Progenitor cell of endocrine pancreas (in vitro differentiated cells): ENCODE measurements at regions not wholly inside any gene's neighbourhood (a gene's known extent, or its start where the extent isn't known, plus 50 kb on each side); places are given as distances from the start of the nearest gene placed in this dataset.

Source experiments
- DNase-seq: peaks from one replicate; pipeline ENCODE4 v3.0.0; 2021; ENCODE audit warnings: low spot score; ENCODE audit not compliant: unreplicated experiment
- H3K27ac Mint-ChIP-seq: 2 replicates; pipeline ENCODE4 v1.8.0; 2021; ENCODE audit warnings: mild to moderate bottlenecking, moderate library complexity, mixed read lengths
- H3K27me3 Mint-ChIP-seq: 2 replicates; pipeline ENCODE4 v1.8.0; 2021; ENCODE audit warnings: mixed read lengths
- H3K36me3 Mint-ChIP-seq: 2 replicates; pipeline ENCODE4 v1.8.0; 2022; ENCODE audit warnings: mixed read lengths; ENCODE audit not compliant: insufficient read depth
- H3K4me1 Mint-ChIP-seq: 2 replicates; pipeline ENCODE4 v1.8.0; 2021; ENCODE audit warnings: low read depth, mixed read lengths
- H3K4me3 Mint-ChIP-seq: 2 replicates; pipeline ENCODE4 v1.8.0; 2021; ENCODE audit warnings: low read depth, mild to moderate bottlenecking, moderate library complexity, mixed read lengths
- H3K9me3 Mint-ChIP-seq: 2 replicates; pipeline ENCODE4 v1.8.0; 2021; ENCODE audit warnings: low read depth, mixed read lengths
- TF ChIP-seq, protein P1 (sequence below): fragments of 200-600 bp; sonication (generic); IDR thresholded peaks from one replicate; pipeline ENCODE4 v1.5.0; 2021; ENCODE audit warnings: antibody characterized with exemption, mild to moderate bottlenecking; ENCODE audit not compliant: unreplicated experiment

GRCh38 chr11:129686269-129686668 is 129.4 kb upstream of the TMEM45B start:
- no peak for DNase-seq
- H3K9me3 Mint-ChIP-seq: no peaks in the 10 kb centered on the region
- H3K4me1 Mint-ChIP-seq: no peaks in the 10 kb centered on the region
- no peak overlapping the region for H3K4me3 Mint-ChIP-seq
- no peak overlapping the region for H3K27ac Mint-ChIP-seq
- H3K36me3 Mint-ChIP-seq: no peaks in the 10 kb centered on the region
- TF ChIP-seq, protein P1, sequence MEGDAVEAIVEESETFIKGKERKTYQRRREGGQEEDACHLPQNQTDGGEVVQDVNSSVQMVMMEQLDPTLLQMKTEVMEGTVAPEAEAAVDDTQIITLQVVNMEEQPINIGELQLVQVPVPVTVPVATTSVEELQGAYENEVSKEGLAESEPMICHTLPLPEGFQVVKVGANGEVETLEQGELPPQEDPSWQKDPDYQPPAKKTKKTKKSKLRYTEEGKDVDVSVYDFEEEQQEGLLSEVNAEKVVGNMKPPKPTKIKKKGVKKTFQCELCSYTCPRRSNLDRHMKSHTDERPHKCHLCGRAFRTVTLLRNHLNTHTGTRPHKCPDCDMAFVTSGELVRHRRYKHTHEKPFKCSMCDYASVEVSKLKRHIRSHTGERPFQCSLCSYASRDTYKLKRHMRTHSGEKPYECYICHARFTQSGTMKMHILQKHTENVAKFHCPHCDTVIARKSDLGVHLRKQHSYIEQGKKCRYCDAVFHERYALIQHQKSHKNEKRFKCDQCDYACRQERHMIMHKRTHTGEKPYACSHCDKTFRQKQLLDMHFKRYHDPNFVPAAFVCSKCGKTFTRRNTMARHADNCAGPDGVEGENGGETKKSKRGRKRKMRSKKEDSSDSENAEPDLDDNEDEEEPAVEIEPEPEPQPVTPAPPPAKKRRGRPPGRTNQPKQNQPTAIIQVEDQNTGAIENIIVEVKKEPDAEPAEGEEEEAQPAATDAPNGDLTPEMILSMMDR: no peak
- peaks cover 13% of the 10 kb centered on the region for H3K27me3 Mint-ChIP-seq

DNA sequence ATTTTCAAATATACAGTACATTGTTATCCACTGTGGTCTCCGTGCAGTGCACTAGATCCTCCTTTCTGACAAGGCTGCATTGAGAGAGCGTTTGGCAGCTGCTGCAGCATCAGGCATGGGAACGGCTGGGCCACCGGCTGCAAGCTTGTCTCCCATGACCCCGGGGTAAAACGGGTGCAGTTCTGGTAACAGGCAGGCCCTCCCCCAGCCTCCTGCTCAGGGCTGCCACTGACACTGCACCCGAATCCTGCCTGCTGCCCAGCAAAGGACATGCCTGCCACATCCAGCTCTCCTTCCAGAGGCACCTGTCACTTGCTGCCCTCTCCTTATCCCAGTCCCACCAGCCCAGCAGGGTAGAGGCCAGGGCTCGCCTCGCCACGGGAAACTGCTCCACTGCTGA is 124.5 kb upstream of the TMEM45B start:
- Mint-ChIP-seq H3K36me3 (no peaks in the 10 kb centered on the region), H3K9me3 (no peaks in the 10 kb centered on the region), H3K27ac (no peak overlapping the region), H3K4me3 (no peak overlapping the region), H3K27me3 (peaks cover 29% of the 10 kb centered on the region), H3K4me1 (no peaks in the 10 kb centered on the region)
- DNase-seq: no peak
- TF ChIP-seq, protein P1: no peak

- TF ChIP-seq, protein P1: no peak
- Mint-ChIP-seq H3K27ac (no peak overlapping the region), H3K9me3 (no peaks in the 10 kb centered on the region), H3K36me3 (no peaks in the 10 kb centered on the region), H3K4me1 (no peaks in the 10 kb centered on the region), H3K4me3 (no peak overlapping the region), H3K27me3 (peaks cover 48% of the 10 kb centered on the region)
- DNase-seq: no peak
These were observed 121.1 kb upstream of the TMEM45B start for GRCh38 chr11:129694538-129694937.

- Mint-ChIP-seq H3K36me3 (no peaks in the 10 kb centered on the region), H3K9me3 (no peaks in the 10 kb centered on the region), H3K27ac (no peak overlapping the region), H3K4me3 (no peak overlapping the region), H3K27me3 (peaks cover 52% of the 10 kb centered on the region), H3K4me1 (no peaks in the 10 kb centered on the region)
- no peak for DNase-seq
- TF ChIP-seq, protein P1: no peak
These were observed 120.7 kb upstream of the TMEM45B start for GRCh38 chr11:129694966-129695365.

GRCh38 chr11:129695571-129696308 is 119.9 kb upstream of the TMEM45B start:
- Mint-ChIP-seq H3K9me3 (no peaks in the 10 kb centered on the region), H3K4me3 (peak overlapping the region; percentile 72), H3K27me3 (peaks cover 56% of the 10 kb centered on the region), H3K4me1 (no peaks in the 10 kb centered on the region), H3K36me3 (no peaks in the 10 kb centered on the region), H3K27ac (peak overlapping the region; percentile 17)
- peak; percentile 78 for DNase-seq
- TF ChIP-seq, protein P1: peak; percentile 69
